ENCODE measurements at regions not wholly inside any gene's neighbourhood (a gene's known extent, or its start where the extent isn't known, plus 50 kb on each side); places are given as distances from the start of the nearest gene placed in this dataset.

DNA sequence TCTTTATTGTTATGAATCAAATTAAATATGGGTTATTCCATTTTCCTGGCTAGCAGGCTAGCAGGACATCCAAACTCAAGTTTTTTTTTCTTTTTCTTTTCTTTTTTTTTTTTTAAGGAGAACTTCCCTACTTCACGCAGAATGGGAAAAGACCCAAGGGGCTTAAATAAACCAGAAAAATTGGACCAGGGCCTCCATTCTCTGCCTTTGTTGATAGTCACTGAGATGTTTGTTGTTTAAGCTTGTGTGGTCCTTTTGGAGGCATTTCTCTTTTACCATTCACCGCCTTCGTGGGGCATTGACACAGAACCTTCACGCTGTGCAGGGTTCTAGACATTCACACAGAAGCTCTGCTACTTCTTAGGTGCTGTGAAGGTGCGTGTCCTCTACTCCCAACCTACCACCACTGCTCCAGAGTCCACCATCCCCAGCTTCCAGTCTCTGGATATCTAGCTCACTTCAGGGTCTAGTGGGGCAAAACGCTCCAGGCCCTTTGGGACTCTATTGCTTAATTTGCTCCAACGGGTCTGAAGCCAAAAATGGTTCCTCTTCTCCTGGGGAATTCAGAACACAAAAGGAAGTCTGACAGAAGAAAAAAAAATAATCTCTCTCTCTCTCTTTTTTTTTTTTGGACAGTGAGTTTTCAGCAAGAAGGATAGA is 301.3 kb downstream of the AEBP2 start:
- no peak overlapping the region for H2AK9ac ChIP-seq (replicated peaks; ENCODE audit: low read depth, low read length, poor library complexity)
- H2BK15ac ChIP-seq (ENCODE audit: low read depth, low read length), result peak overlapping the region; percentile 38; the same call in 2 of the 3 replicates
- H3K4ac ChIP-seq (ENCODE audit: low read depth, low read length), result peak overlapping the region; percentile 60
- H3K9ac ChIP-seq (ENCODE audit: low read depth, low read length), result no peak overlapping the region
- ChIA-PET POLR2A (ENCODE audit: unreplicated experiment) (no interaction called here), CTCF (interaction anchor here (0.6 to 2.6 kb wide), 4 partner anchors 10 to 884 kb away, joined by 3 to 5 read pairs (median 4); no protein-coding TSS in a partner anchor)
- H3K27me3 ChIP-seq (ENCODE audit: control insufficient read depth, insufficient read depth, low read length), result no peaks in the 10 kb centered on the region
- no peak overlapping the region for H3K4me3 ChIP-seq (ENCODE audit: insufficient read depth, low read depth, low read length)
- H3K9me1 ChIP-seq (ENCODE audit: insufficient read depth, low read length), result no peaks in the 10 kb centered on the region; the same call in 1 of the 2 replicates
- in situ Hi-C loops (cut with MboI; ENCODE audit: low sequenced_read_pairs) (loop anchor here (10.0 kb wide), 2 partner anchors 474 to 624 kb away; partner anchors contain the start of gene PDE3A), intact Hi-C loops (cut with micrococcal nuclease) (no loop called here), dilution Hi-C loops (cut with HindIII; ENCODE audit: low sequenced_read_pairs, unreplicated experiment) (no loop called here)
- DNase-seq (no peak), ATAC-seq (ENCODE audit: low read depth) (no peak)
- peak overlapping the region; percentile 86 for H4K5ac ChIP-seq (ENCODE audit: low read depth, low read length)
- no peaks in the 10 kb centered on the region for H3K9me3 ChIP-seq (ENCODE audit: control insufficient read depth, insufficient read depth, low read length)
- no peak overlapping the region for H2BK5ac ChIP-seq (ENCODE audit: low read depth, low read length, poor library complexity, severe bottlenecking)
- peak overlapping the region; percentile 40; the same call in 1 of the 2 replicates for H3K14ac ChIP-seq (replicated peaks; ENCODE audit: low read depth, low read length)
- no CpG with 5 or more reads among the region's 7 CpGs for WGBS, 2 experiments (ENCODE audit: extremely low coverage in 2 of 2, insufficient read length in 1 of 2)
- H3K56ac ChIP-seq (ENCODE audit: extremely low read depth, insufficient read depth, low read length), result no peak overlapping the region
- peak overlapping the region; percentile 86 for H3K18ac ChIP-seq (ENCODE audit: low read depth, low read length)
- BruUV-seq (replicated peaks), result no TSS peak
- TF ChIP-seq RAD21 (IDR thresholded peaks at IDR 0.05; ENCODE audit: low read length) (no peak), RFX5 (IDR thresholded peaks at IDR 0.05; ENCODE audit: low read depth, low read length) (no peak), SMC3 (IDR thresholded peaks at IDR 0.05; ENCODE audit: low read depth, low read length) (no peak), NFE2L2 (IDR thresholded peaks at IDR 0.05; ENCODE audit: low read depth, low read length) (no peak)
- TF ChIP-seq, protein P1, sequence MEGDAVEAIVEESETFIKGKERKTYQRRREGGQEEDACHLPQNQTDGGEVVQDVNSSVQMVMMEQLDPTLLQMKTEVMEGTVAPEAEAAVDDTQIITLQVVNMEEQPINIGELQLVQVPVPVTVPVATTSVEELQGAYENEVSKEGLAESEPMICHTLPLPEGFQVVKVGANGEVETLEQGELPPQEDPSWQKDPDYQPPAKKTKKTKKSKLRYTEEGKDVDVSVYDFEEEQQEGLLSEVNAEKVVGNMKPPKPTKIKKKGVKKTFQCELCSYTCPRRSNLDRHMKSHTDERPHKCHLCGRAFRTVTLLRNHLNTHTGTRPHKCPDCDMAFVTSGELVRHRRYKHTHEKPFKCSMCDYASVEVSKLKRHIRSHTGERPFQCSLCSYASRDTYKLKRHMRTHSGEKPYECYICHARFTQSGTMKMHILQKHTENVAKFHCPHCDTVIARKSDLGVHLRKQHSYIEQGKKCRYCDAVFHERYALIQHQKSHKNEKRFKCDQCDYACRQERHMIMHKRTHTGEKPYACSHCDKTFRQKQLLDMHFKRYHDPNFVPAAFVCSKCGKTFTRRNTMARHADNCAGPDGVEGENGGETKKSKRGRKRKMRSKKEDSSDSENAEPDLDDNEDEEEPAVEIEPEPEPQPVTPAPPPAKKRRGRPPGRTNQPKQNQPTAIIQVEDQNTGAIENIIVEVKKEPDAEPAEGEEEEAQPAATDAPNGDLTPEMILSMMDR (conservative IDR thresholded peaks at IDR 0.05; ENCODE audit: low read depth, low read length), result no peak
- no peaks in the 10 kb centered on the region for H3K36me3 ChIP-seq (ENCODE audit: control insufficient read depth, insufficient read depth, low read length)
- no peak overlapping the region for H3K4me2 ChIP-seq (ENCODE audit: low read depth, low read length)
- no peaks in the 10 kb centered on the region for H3K79me1 ChIP-seq (ENCODE audit: low read depth in 1 of 2, low read length in 2 of 2)
- peak overlapping the region; percentile 59 for H2BK120ac ChIP-seq (ENCODE audit: low read depth, low read length)
- H3K23ac ChIP-seq (ENCODE audit: low read depth, low read length), result no peak overlapping the region
- H4K91ac ChIP-seq (ENCODE audit: insufficient read depth, low read depth, low read length), result peak overlapping the region; percentile 64; the same call in 1 of the 2 replicates
- H4K20me1 ChIP-seq (ENCODE audit: insufficient read depth, low read length), result no peaks in the 10 kb centered on the region
- no peak overlapping the region for H2AFZ ChIP-seq (replicated peaks; ENCODE audit: low read length, poor library complexity)
- H4K8ac ChIP-seq (ENCODE audit: low read depth in 2 of 2, low read length in 2 of 2), result peak overlapping the region in 1 of 2 experiments; percentile 49; a peak in 2 of 4 replicates
- no peak overlapping the region for H3K27ac ChIP-seq (ENCODE audit: insufficient read depth, low read length)
- H3K4me1 ChIP-seq (ENCODE audit: control insufficient read depth, insufficient read depth, low read length), result peaks cover 2% of the 10 kb centered on the region; the same call in 1 of the 2 replicates
- peak overlapping the region; percentile 67; the same call in 1 of the 2 replicates for H2AK5ac ChIP-seq (ENCODE audit: low read depth, low read length)
- peak overlapping the region; percentile 82 for H2BK20ac ChIP-seq (ENCODE audit: low read depth, low read length)
